HEK293 (cell line): ENCODE measurements at regions not wholly inside any gene's neighbourhood (a gene's known extent, or its start where the extent isn't known, plus 50 kb on each side); places are given as distances from the start of the nearest gene placed in this dataset.
"Not testable (repeated sequence)": the region's sequence is repeated elsewhere in the genome, so short reads cannot be mapped to it uniquely, and the experiment has no call there.

Experiments
- CTCF ChIP-seq: fragments of 450-650 bp; formaldehyde crosslinking; IDR thresholded peaks from 2 replicates; pipeline ENCODE4 v1.5.1; 2016; ENCODE audit warnings: missing biosample characterization, missing genetic modification characterization
- KLF17 ChIP-seq: fragments of 450-650 bp; formaldehyde crosslinking; IDR thresholded peaks from 2 replicates; pipeline ENCODE4 v1.5.1; 2016; ENCODE audit warnings: missing biosample characterization, missing genetic modification characterization
- MZF1 ChIP-seq: fragments of 450-650 bp; formaldehyde crosslinking; IDR thresholded peaks from 2 replicates; pipeline ENCODE4 v1.5.1; 2017; ENCODE audit warnings: missing biosample characterization, missing genetic modification characterization, borderline replicate concordance
- ZNF114 ChIP-seq: fragments of 450-650 bp; formaldehyde crosslinking; IDR thresholded peaks from 2 replicates; pipeline ENCODE4 v1.5.0; 2017; ENCODE audit warnings: missing biosample characterization, missing genetic modification characterization
- ZNF707 ChIP-seq: fragments of 450-650 bp; formaldehyde crosslinking; IDR thresholded peaks from 2 replicates; pipeline ENCODE4 v1.5.1; 2016; ENCODE audit warnings: missing biosample characterization, missing genetic modification characterization

GRCh38 chr9:67288117-67288735 is 295.9 kb upstream of the SPATA31A3 start:
- TF ChIP-seq CTCF, MZF1, ZNF114, KLF17, ZNF707 (tag by site-specific recombination): not testable (repeated sequence)
